Lung (tissue), 11 donors: ENCODE measurements at regions not wholly inside any gene's neighbourhood (a gene's known extent, or its start where the extent isn't known, plus 50 kb on each side); places are given as distances from the start of the nearest gene placed in this dataset.

ENCODE experiments used
- ATAC-seq: fragments of 200-7000 bp; cut with Tn5 transposase; one replicate; pipeline ENCODE4 v1.9.1; 2020; ENCODE audit warnings: moderate number of reproducible peaks; ENCODE audit not compliant: insufficient read depth, low FRiP score
- DNase-seq, 3 donors: peaks; one replicate each; pipeline ENCODE4 v3.0.0-alpha.2; 2013 to 2017
- H3K27ac ChIP-seq, 2 donors: one replicate each; pipeline ENCODE4 v1.5.1; 2013; ENCODE audit warnings: mild to moderate bottlenecking in 2 of 2, moderate library complexity in 2 of 2, control low read depth in 1 of 2, inconsistent platforms in 1 of 2, low read depth in 1 of 2, low read length in 1 of 2
- H3K27me3 ChIP-seq, 3 donors: one replicate each; pipeline ENCODE4 v1.5.1; 2013; ENCODE audit warnings: low read length in 2 of 3; ENCODE audit not compliant: control insufficient read depth in 3 of 3, insufficient read depth in 3 of 3
- H3K36me3 ChIP-seq, 4 donors: one replicate each; pipeline ENCODE4 v1.5.1; 2013; ENCODE audit warnings: low read length in 4 of 4, mild to moderate bottlenecking in 1 of 4, moderate library complexity in 1 of 4; ENCODE audit not compliant: control insufficient read depth in 4 of 4, insufficient read depth in 4 of 4
- H3K4me1 ChIP-seq, 5 donors: one replicate each; pipeline ENCODE4 v1.5.1; 2013; ENCODE audit warnings: low read length in 5 of 5, mild to moderate bottlenecking in 2 of 5, moderate library complexity in 1 of 5; ENCODE audit not compliant: control insufficient read depth in 5 of 5, insufficient read depth in 5 of 5
- H3K4me3 ChIP-seq: one replicate; pipeline ENCODE4 v1.5.1; 2013; ENCODE audit warnings: mild to moderate bottlenecking, control low read depth, moderate library complexity
- H3K9ac ChIP-seq, 2 donors: one replicate each; pipeline ENCODE4 v1.5.1; 2013; ENCODE audit warnings: low read length in 2 of 2, control low read depth in 1 of 2; ENCODE audit not compliant: insufficient read depth in 1 of 2
- H3K9me3 ChIP-seq, 4 donors: one replicate each; pipeline ENCODE4 v1.5.1; 2013; ENCODE audit warnings: low read length in 3 of 4, mild to moderate bottlenecking in 1 of 4, moderate library complexity in 1 of 4; ENCODE audit not compliant: control insufficient read depth in 4 of 4, insufficient read depth in 3 of 4
- WGBS, 2 donors: extraction: QIAGEN DNeasy Blood & Tissue Kit; methylation state at CpG; one replicate each; pipeline ENCODE4 v1.1.7; 2013; 5-methylcytosine and 5-hydroxymethylcytosine counted together
- TF ChIP-seq, protein P1 (sequence below): IDR thresholded peaks from 2 replicates; pipeline ENCODE4 v1.5.1; 2012; ENCODE audit warnings: mild to moderate bottlenecking; ENCODE audit errors: control extremely low read depth, extremely low read depth
- donor health status: control.
- donor health status: control.
- donor health status: Bipolar disorder and iron deficiency.
- donor health status: healthy.
- donor health status: DM: yes; HTN: yes; CAD: no.

DNA sequence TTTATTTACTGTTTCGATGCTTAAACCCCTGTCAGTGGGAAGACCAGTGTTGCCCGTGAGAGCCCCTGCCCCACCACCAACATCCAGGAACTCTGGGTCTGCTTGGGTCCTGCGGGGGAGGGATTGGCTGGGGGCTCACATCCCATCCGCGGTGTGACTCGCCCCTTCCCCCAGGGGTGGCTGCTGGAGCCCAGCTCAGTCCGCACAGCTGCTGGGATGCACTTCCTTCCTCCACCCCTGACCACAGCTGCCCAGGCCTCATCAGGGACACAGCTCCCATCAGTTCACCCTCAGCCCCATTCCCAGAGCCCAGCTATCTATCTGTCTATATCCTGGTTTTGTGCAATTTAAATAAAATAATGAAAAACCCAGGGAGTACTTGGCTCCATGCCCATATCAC is 54.5 kb downstream of the JAKMIP3 start:
- ATAC-seq, result no peak
- Histone ChIP-seq H3K27ac (no peak overlapping the region), H3K9ac (no peak overlapping the region), H3K4me1 (no peaks in the 10 kb centered on the region), H3K27me3 (peaks cover 0 to 3% (median 0%) of the 10 kb centered on the region in 3 donors), H3K36me3 (no peaks in the 10 kb centered on the region), H3K9me3 (peaks cover 0 to 2% (median 0%) of the 10 kb centered on the region in 4 donors), H3K4me3 (no peak overlapping the region)
- DNase-seq, result no peak
- WGBS, 2 donors, result 67 to 68% methylated on average over 7 of the region's 7 CpGs
- TF ChIP-seq, protein P1, sequence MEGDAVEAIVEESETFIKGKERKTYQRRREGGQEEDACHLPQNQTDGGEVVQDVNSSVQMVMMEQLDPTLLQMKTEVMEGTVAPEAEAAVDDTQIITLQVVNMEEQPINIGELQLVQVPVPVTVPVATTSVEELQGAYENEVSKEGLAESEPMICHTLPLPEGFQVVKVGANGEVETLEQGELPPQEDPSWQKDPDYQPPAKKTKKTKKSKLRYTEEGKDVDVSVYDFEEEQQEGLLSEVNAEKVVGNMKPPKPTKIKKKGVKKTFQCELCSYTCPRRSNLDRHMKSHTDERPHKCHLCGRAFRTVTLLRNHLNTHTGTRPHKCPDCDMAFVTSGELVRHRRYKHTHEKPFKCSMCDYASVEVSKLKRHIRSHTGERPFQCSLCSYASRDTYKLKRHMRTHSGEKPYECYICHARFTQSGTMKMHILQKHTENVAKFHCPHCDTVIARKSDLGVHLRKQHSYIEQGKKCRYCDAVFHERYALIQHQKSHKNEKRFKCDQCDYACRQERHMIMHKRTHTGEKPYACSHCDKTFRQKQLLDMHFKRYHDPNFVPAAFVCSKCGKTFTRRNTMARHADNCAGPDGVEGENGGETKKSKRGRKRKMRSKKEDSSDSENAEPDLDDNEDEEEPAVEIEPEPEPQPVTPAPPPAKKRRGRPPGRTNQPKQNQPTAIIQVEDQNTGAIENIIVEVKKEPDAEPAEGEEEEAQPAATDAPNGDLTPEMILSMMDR, result no peak

DNA sequence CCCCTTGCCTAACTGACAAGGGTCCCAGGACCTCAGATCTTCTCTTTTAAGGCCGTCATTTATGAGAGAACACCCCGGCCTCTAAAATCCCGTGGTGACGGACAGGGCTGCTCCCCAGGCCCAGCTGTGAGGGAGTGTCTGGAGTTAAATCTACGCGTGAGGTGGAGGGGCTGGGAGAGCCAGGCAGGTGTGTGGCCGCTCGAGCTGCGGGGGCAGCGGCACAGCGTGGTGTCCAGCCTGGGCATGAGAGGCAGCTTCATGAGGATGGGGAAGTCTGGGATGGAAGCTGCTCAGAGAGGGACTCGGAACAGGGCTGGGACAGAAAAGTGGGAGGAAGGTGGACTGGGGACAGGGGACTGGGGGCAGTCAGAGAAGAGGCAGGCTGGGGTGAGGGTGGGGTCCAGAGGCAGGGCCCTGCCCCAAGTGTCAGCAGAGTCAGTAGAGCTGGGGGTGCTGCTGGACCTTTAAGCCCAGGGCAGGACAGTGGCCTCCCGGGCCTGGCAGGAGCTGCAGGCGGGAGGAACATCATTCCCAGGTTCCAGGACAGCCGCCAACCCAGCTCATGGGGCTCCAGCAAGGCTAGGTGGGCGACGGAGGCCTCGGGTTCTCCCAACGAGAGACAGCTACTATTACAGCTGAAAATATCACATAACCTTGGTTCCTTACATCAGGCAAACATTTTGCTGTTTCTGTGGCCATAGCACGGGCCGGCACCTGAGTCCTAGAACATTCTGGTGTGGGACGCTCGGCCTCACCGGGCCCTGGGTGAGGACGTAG is 55.2 kb downstream of the JAKMIP3 start:
- 86 to 88% methylated on average over 25 of the region's 25 CpGs for WGBS, 2 donors
- no peaks in the 10 kb centered on the region for H3K4me1 ChIP-seq
- peaks cover 0 to 3% (median 0%) of the 10 kb centered on the region in 3 donors for H3K27me3 ChIP-seq
- H3K27ac ChIP-seq, result no peak overlapping the region
- no peak overlapping the region for H3K4me3 ChIP-seq
- ATAC-seq (no peak), DNase-seq (no peak)
- H3K36me3 ChIP-seq, result no peaks in the 10 kb centered on the region
- H3K9ac ChIP-seq, result no peak overlapping the region
- TF ChIP-seq, protein P1, result no peak
- H3K9me3 ChIP-seq, result peaks cover 0 to 2% (median 0%) of the 10 kb centered on the region in 4 donors

DNA sequence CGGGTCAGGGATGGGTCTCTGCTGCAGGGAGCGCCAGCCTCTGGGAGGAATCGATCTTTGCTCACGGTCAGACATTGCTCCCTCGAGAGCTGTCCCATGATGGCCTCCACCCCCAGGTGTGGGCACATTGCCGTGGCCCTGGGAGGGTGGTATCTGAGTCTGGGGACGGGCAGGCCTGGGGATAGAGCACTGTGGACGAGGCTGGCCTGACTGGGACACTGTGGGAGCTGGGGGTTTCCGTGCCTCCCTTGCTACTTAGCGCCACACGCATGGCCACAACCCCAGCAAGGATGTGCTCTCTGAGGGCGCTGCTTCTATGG is 55.7 kb downstream of the JAKMIP3 start:
- no peaks in the 10 kb centered on the region for H3K4me1 ChIP-seq
- H3K9ac ChIP-seq, result no peak overlapping the region
- ATAC-seq (no peak), DNase-seq (no peak)
- no peaks in the 10 kb centered on the region for H3K36me3 ChIP-seq
- peaks cover 0 to 3% (median 0%) of the 10 kb centered on the region in 3 donors for H3K27me3 ChIP-seq
- no peak overlapping the region for H3K4me3 ChIP-seq
- TF ChIP-seq, protein P1, result no peak
- H3K27ac ChIP-seq, result no peak overlapping the region
- peaks cover 0 to 2% (median 0%) of the 10 kb centered on the region in 4 donors for H3K9me3 ChIP-seq
- WGBS, 2 donors, result 85 to 88% methylated on average over 12 of the region's 12 CpGs
